ENCODE measurements at regions not wholly inside any gene's neighbourhood (a gene's known extent, or its start where the extent isn't known, plus 50 kb on each side); places are given as distances from the start of the nearest gene placed in this dataset.

DNA sequence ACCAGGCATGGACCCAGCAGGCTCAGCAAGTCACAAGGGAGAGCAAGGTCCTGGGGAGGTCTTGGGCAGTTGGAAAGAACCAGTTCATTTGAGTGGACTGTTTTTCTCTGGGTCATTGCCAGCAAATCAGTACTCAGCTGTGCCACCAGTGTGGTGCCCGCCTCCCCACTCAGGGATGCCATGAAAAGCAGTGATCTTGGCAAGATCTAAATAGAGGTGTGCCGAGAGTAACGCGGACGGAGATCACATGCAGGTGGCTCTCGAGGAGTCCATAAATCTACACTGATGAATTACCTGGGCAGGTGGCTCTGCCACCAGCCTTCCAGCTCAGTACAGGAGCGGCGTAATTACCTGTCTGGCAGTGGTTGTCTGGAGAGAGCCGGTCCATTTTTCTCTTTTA is 642.2 kb downstream of the PTPRU start:
- TF ChIP-seq, protein P1, sequence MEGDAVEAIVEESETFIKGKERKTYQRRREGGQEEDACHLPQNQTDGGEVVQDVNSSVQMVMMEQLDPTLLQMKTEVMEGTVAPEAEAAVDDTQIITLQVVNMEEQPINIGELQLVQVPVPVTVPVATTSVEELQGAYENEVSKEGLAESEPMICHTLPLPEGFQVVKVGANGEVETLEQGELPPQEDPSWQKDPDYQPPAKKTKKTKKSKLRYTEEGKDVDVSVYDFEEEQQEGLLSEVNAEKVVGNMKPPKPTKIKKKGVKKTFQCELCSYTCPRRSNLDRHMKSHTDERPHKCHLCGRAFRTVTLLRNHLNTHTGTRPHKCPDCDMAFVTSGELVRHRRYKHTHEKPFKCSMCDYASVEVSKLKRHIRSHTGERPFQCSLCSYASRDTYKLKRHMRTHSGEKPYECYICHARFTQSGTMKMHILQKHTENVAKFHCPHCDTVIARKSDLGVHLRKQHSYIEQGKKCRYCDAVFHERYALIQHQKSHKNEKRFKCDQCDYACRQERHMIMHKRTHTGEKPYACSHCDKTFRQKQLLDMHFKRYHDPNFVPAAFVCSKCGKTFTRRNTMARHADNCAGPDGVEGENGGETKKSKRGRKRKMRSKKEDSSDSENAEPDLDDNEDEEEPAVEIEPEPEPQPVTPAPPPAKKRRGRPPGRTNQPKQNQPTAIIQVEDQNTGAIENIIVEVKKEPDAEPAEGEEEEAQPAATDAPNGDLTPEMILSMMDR (IDR thresholded peaks at IDR 0.05; ENCODE audit: poor library complexity, severe bottlenecking): no peak
- TF ChIP-seq MXI1 (conservative IDR thresholded peaks at IDR 0.05; ENCODE audit: poor library complexity, severe bottlenecking) (no peak), EP300 (conservative IDR thresholded peaks at IDR 0.05; ENCODE audit: poor library complexity, severe bottlenecking) (no peak), EZH2 (IDR thresholded peaks at IDR 0.05; ENCODE audit: borderline replicate concordance, insufficient read depth, low read length, poor library complexity, severe bottlenecking) (no peak), POLR2AphosphoS5 (IDR thresholded peaks at IDR 0.05) (no peak), TAF1 (IDR thresholded peaks at IDR 0.05; ENCODE audit: low read depth) (no peak), RAD21 (conservative IDR thresholded peaks at IDR 0.05) (no peak), SMC3 (conservative IDR thresholded peaks at IDR 0.05; ENCODE audit: poor library complexity) (no peak)
- TF ChIP-seq, protein P2, sequence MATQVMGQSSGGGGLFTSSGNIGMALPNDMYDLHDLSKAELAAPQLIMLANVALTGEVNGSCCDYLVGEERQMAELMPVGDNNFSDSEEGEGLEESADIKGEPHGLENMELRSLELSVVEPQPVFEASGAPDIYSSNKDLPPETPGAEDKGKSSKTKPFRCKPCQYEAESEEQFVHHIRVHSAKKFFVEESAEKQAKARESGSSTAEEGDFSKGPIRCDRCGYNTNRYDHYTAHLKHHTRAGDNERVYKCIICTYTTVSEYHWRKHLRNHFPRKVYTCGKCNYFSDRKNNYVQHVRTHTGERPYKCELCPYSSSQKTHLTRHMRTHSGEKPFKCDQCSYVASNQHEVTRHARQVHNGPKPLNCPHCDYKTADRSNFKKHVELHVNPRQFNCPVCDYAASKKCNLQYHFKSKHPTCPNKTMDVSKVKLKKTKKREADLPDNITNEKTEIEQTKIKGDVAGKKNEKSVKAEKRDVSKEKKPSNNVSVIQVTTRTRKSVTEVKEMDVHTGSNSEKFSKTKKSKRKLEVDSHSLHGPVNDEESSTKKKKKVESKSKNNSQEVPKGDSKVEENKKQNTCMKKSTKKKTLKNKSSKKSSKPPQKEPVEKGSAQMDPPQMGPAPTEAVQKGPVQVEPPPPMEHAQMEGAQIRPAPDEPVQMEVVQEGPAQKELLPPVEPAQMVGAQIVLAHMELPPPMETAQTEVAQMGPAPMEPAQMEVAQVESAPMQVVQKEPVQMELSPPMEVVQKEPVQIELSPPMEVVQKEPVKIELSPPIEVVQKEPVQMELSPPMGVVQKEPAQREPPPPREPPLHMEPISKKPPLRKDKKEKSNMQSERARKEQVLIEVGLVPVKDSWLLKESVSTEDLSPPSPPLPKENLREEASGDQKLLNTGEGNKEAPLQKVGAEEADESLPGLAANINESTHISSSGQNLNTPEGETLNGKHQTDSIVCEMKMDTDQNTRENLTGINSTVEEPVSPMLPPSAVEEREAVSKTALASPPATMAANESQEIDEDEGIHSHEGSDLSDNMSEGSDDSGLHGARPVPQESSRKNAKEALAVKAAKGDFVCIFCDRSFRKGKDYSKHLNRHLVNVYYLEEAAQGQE (IDR thresholded peaks at IDR 0.05; ENCODE audit: borderline replicate concordance): no peak

Data from neural cell (in vitro differentiated cells).